BE2C (cell line): ENCODE measurements at regions not wholly inside any gene's neighbourhood (a gene's known extent, or its start where the extent isn't known, plus 50 kb on each side); places are given as distances from the start of the nearest gene placed in this dataset.

Source experiments
- DNase-seq: peaks from one replicate; pipeline ENCODE4 v3.0.0-alpha.2; 2020
- H3K27me3 ChIP-seq: fragments of 250-450 bp; sonication (Bioruptor Pico); 2 replicates; pipeline ENCODE4 v1.5.1; 2020; ENCODE audit warnings: mild to moderate bottlenecking
- H3K36me3 ChIP-seq: fragments of 250-450 bp; sonication (Bioruptor Pico); 2 replicates; pipeline ENCODE4 v1.5.1; 2020; ENCODE audit warnings: mild to moderate bottlenecking
- H3K4me1 ChIP-seq: fragments of 250-450 bp; sonication (Bioruptor Pico); 2 replicates; pipeline ENCODE4 v1.5.1; 2020
- H3K4me3 ChIP-seq: 2 replicates; pipeline ENCODE4 v1.5.1; 2011; ENCODE audit warnings: low read depth, low read length
- H3K9me3 ChIP-seq: fragments of 250-450 bp; sonication (Bioruptor Pico); 2 replicates; pipeline ENCODE4 v1.5.1; 2020
- CTCF ChIP-seq: IDR thresholded peaks from 2 replicates; pipeline ENCODE4 v1.5.1; 2012; ENCODE audit warnings: mild to moderate bottlenecking, low read depth, low read length

- no peak for TF ChIP-seq CTCF
- Histone ChIP-seq H3K36me3 (no peaks in the 10 kb centered on the region), H3K9me3 (no peaks in the 10 kb centered on the region), H3K4me3 (no peak overlapping the region), H3K27me3 (no peaks in the 10 kb centered on the region), H3K4me1 (no peaks in the 10 kb centered on the region)
- no peak for DNase-seq
Observed at GRCh38 chr2:193946806-193947205, 1710.2 kb upstream of the SLC39A10 start.

- Histone ChIP-seq H3K36me3 (no peaks in the 10 kb centered on the region), H3K9me3 (no peaks in the 10 kb centered on the region), H3K4me1 (no peaks in the 10 kb centered on the region), H3K4me3 (no peak overlapping the region), H3K27me3 (no peaks in the 10 kb centered on the region)
- no peak for DNase-seq
- no peak for TF ChIP-seq CTCF
Observed at GRCh38 chr2:193943406-193943960, 1713.5 kb upstream of the SLC39A10 start.

GRCh38 chr2:193935114-193935513, 1721.9 kb upstream of the SLC39A10 start:
- no peak for TF ChIP-seq CTCF
- H3K4me3 ChIP-seq, result no peak overlapping the region
- no peaks in the 10 kb centered on the region for H3K4me1 ChIP-seq
- H3K9me3 ChIP-seq, result no peaks in the 10 kb centered on the region
- no peaks in the 10 kb centered on the region for H3K27me3 ChIP-seq
- DNase-seq, result no peak
- H3K36me3 ChIP-seq, result no peaks in the 10 kb centered on the region

- no peak for TF ChIP-seq CTCF
- Histone ChIP-seq H3K4me1 (no peaks in the 10 kb centered on the region), H3K4me3 (no peak overlapping the region), H3K36me3 (no peaks in the 10 kb centered on the region), H3K27me3 (0 out of 2 replicates have a peak, but pooled peaks cover 3% of the 10 kb centered on the region), H3K9me3 (no peaks in the 10 kb centered on the region)
- peak; percentile 15 for DNase-seq
Observed at GRCh38 chr2:193929131-193929530, 1727.9 kb upstream of the SLC39A10 start.

GRCh38 chr2:193907561-193907960, 1712.8 kb upstream of the TMEFF2 start:
- no peaks in the 10 kb centered on the region for H3K36me3 ChIP-seq
- H3K27me3 ChIP-seq, result no peaks in the 10 kb centered on the region
- no peak for DNase-seq
- no peaks in the 10 kb centered on the region for H3K9me3 ChIP-seq
- no peak for TF ChIP-seq CTCF
- H3K4me3 ChIP-seq, result no peak overlapping the region
- H3K4me1 ChIP-seq, result no peaks in the 10 kb centered on the region

GRCh38 chr2:193900292-193900691, 1705.6 kb upstream of the TMEFF2 start:
- H3K27me3 ChIP-seq, result no peaks in the 10 kb centered on the region
- no peaks in the 10 kb centered on the region for H3K4me1 ChIP-seq
- H3K36me3 ChIP-seq, result no peaks in the 10 kb centered on the region
- no peak for DNase-seq
- TF ChIP-seq CTCF, result no peak
- H3K9me3 ChIP-seq, result no peaks in the 10 kb centered on the region
- H3K4me3 ChIP-seq, result no peak overlapping the region
